Cerebellar cortex (tissue), 1 donor: ENCODE measurements at regions not wholly inside any gene's neighbourhood (a gene's known extent, or its start where the extent isn't known, plus 50 kb on each side); places are given as distances from the start of the nearest gene placed in this dataset.
"Not testable (repeated sequence)": the region's sequence is repeated elsewhere in the genome, so short reads cannot be mapped to it uniquely, and the experiment has no call there.

ENCODE experiments used
- DNase-seq: peaks from one replicate; pipeline ENCODE4 v3.0.0-alpha.2; 2015; ENCODE audit warnings: low spot score

DNA sequence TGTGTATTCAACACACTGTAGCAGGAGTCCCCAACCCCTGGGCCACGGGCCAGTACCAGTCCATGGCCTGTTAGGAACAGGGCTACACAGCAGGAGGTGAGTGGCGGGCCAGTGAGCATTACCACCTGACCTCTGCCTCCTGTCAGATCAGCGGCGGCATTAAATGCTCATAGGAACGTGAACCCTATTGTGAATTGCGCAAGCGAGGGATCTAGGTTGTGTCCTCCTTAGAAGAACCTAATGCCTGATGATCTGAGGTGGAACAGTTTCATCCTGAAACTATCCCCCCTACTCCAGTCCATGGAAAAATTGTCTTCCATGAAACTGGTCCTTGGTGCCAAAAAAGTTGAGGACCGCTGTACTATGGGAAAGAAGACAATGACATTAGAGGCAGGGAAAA, 386.9 kb downstream of the PREX1 start:
- no peak for DNase-seq

DNA sequence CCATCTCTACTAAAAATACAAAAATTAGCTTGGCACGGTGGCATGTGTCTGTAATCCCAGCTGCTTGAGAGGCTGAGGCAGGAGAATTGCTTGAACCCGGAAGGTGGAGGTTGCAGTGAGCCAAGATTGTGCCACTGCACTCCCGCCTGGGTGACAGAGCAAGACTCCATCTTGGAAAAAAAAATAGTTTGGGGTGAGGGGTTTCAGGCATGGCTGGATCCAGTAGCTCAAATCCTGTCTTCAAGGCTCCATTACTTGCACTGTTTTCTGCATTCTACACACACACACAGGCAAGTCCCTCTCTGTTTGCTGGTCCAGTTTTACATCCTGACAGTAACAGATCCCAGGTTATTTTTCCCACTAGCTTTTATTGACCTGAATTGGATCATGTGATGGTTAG, 387.5 kb downstream of the PREX1 start:
- DNase-seq = not testable (repeated sequence)

DNA sequence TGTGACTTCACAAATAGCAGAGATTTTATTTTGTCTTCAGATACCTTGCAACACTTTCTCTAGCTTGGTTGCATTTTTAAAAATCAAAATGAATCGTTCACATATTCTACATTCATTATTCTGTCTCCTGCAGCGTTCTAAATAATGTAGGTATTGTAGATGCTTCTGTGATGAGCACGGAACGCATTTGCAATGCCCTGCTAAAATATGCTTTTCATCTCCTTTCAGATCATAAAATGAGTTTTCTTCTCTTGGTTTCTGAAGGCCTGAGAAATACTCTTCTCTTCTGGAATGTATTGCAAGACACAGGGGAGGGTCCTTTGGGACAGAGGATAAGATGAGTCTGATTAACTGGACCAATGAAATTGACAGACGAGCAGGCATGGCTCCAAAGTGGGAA, 390.7 kb downstream of the PREX1 start:
- no peak for DNase-seq

DNA sequence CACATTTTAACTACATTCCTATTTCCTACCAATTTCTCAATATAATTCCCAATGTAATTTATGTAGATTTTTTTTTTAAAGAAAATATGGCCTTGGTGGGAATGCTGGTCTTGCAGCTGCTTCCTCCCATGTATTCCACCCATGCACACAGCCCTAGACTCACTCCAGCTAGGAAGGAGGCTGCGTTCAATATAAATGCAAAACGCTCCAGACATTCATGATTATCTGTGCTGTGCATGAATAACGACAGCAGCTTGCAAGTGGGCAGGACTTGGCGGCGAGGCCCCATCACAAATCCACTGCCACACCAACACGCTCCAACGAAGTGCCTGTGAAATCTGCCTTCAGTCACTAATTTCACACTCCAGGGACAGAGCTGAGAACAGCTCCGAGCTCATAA, 391.2 kb downstream of the PREX1 start:
- not testable (repeated sequence) for DNase-seq

DNA sequence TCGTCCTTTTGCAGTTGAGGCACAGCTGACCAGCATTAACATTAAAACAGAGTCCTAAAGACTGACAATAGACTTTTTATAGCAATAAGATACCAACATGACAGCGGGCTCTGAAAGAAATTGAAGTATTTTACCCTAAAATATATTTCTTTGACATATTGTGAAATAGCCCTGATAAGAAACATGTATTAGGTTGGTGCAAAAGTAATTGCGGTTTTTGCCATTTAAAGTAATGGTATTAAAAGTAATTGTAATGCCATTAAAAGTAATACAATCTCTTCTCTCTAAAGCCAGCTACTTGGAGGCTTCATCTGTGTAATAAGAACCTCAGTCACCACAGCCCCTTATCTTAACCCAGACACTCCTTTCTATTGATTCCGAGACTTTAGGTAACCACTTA, 394.6 kb downstream of the PREX1 start:
- no peak for DNase-seq

DNA sequence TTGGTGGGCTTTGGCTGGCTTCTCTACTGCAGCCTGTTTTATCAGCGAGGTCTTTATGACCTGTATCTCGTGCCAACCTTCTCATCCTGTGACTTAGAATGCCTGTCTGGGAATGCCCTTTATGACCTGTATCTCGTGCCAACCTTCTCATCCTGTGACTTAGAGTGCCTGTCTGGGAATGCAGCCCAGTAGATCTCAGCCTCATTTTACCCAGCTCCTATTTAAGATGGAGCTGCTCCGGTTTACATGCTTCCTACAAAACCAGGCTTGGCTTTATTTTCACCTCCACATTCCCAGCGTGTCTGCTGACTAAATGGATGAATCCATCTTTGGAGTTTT, 395.3 kb downstream of the PREX1 start:
- DNase-seq = no peak

DNA sequence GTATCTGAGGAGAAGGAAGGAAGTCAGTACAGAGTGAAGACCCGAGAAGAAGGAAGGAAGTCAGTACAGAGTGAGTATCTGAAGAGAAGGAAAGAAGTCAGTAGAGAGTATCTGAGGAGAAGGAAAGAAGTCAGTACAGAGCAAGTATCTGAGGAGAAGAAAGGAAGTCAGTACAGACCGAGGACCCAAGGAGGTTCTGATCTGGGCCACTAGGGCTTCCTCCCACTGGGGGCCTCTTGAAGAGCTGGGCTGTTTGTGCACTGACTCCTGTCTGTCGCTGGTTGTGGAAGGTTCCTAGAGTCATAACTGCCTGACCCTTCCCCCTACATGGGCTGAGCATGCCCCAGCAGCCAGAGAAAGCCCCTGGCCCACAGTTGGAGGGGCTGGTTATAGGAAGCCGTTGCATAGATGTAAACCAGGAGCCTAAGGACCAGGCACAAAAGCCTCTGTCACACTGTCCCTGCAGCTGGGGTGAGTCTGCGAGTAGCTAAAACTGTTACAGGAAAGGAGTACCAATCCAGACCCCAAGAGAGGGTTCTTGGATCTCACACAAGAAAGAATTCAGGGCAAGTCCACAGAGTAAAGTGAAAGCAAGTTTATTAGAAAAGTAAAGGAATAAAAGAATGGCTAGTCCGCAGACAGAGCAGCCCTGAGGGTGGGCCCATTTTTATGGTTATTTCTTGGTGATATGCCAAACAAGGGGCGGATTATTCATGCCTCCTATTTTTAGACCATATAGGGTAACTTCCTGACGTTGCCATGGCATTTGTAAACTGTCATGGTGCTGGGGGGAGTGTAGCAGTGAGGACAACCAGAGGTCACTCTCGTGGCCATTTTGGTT, 395.9 kb downstream of the PREX1 start:
- DNase-seq = no peak

DNA sequence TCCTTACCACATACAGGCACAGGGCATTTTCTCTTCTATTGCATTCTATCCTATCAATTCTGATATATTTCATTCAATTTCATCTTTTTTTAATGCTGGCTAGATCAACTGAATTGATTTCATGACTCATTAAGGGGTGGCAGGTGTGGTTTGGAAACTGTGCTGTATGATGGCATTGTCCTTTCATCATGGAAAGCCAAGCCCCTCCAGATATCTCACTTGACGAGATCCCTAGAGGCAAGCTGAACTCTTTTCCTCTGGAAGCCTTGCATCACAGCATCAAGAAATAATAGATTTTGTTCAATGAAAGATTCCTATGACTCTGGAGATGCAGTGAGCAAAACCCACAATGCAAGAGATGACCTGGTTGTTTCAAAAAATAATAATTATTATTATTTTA, 401.2 kb downstream of the PREX1 start:
- DNase-seq = no peak

DNA sequence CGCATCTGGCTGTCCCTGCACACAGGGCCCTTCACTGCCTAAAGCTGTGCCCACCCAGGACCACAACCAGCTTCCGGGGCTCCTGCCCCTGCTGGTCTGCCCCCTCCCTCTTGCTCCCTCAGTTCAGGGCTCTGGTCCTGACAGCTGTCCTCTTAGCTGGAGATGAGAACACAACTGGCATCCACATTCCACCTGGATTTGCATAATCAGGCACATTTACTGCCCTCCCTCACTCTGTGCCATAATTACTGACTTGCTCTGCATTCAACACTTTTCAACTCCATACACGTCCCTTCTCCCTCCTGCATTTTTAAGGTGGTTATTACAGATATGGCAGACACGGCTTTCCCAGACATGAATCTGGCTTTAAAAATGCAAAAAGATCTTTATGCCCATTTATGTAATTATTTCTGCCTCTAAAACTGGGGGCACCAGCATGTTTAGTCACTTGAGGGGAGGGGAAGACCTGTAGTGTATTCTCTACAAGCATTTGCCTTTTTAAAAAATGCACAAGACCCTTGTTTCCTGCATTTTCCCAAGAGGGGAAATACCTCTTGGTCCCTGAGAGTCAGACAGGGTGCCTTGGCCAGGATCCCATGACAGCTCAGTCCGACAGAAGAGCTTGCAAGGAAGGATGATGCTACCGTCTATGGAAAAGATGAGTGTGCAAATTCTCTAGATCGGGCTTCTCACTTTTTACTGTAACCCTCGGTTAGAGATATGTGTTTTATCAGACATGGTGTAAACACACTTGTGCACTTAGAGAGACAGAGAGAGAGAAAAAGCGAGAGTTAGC, 401.8 kb downstream of the PREX1 start:
- no peak for DNase-seq

DNA sequence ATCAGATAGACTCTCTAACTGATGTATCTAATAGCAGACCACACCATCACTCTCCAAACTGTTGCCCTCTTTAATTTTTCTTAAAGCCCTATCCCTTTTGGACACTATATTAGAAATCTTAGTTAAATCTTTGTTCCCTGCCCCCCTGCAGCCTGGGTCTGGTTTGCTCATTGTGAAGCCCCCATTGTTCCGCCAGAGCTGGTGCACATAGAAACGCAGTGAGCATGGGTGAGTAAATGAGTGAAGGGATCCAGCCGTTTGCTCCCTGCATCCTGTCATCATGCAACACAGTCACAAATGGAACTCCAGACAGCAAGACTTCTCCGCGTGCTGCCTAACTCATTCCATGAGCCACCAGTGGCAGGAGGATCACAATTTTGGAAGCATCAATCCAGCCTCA, 402.5 kb downstream of the PREX1 start:
- DNase-seq = no peak

DNA sequence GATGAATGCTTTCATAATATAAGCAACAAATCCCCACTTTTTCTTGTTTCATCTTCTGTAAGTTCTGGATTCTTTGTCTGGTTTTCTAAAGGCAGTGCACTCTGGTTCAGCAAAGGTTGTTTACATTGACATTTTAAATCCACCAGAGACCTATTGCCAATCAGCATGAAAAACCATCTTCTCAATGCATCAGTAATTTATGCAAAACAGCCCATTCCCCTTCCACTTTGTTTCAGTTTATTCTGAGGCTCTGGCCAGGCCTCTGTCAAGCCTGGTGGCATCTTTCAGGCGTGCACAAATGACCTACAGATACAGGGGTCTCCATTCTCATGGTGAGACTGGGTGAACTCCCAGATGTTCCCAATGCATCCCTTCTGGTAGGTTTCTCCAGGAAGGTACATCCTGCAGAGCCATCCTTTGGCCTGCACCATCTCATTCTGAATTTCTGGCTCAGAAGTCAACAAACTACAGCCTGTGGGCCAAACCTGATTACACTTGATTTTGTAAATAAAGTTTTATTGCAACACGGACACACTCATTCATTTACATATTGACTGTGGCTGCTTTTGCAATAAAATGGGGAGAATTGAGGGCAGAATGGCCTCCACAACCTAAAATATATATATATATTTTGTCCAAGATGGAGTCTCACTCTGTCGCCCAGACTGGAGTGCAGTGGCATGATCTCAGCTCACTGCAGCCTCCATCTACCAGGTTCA, 405.4 kb downstream of the PREX1 start:
- no peak for DNase-seq

DNA sequence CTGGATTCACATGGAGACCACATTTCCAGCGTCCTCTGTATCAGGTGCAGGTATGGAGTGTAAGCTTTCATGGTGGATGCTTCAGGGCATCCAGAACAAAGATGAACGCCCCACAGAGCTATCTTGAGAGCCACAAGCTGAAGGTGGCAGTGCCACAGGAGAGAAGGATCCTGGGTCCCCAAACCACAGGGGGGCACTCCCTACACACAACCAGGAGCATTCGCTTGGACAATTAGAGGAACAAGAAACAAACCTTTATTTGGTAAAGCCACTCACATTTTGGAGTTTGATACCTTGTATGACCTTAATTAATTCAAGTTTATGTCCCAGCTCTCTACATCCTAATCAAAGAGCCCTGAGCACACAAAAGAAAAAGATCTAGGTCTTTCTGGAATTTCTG, 406.3 kb downstream of the PREX1 start:
- DNase-seq = no peak

DNA sequence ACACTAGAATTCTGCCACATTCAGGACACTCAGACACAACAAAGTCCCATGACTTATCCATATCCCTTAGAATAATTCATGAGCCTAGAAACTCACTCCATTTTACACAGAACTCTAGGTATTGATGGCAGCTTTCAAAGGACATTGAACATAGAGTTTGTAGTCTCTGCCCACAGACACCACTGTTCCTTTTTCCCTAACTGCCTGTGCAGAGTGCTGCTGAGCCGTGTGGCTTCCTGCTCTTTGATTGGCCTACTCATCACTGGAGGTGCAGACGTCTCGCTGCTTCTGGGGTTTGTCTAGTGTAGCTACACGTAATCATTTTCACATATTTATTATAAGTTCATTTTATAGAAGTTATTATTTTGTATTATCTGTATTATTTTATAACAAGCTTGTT, 407.6 kb downstream of the PREX1 start:
- DNase-seq = no peak

DNA sequence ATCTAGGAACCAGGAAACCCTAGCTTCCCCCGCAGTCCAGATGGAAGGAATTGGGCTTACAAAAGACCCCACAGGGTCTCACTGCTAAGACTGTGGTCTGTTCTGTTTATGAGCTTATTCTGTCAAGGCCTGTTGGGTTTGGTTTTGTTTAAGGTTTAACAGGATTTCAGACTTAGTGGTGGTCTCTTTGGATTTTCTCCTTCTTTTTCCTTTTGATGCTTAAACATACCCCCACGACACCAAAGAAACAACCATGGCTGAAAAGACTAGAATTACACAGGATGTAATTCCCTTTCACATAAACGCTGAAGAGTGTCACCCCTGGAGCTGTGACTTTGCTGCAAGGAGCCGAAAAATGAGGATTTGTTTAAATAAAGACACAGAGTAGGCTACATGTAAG, 408.6 kb downstream of the PREX1 start:
- no peak for DNase-seq

DNA sequence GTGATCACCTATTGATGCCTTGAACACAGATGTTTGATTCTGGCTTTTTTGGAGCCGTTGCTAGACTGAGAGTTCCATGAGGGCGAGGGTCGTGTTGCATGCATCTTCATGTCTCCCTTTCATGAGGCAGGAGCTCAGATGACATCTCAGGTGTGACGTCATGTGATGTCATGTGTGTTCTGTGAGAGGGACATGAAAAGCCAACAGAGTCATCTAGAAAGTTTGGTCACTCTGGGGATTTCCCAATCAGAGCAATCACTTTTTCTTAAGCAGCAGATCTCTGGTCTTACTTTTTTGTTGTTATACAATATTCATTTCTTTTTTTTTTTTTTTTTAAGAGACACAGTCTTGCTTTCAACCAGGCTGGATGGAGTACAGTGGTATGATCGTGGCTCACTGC, 411.8 kb downstream of the PREX1 start:
- no peak for DNase-seq

DNA sequence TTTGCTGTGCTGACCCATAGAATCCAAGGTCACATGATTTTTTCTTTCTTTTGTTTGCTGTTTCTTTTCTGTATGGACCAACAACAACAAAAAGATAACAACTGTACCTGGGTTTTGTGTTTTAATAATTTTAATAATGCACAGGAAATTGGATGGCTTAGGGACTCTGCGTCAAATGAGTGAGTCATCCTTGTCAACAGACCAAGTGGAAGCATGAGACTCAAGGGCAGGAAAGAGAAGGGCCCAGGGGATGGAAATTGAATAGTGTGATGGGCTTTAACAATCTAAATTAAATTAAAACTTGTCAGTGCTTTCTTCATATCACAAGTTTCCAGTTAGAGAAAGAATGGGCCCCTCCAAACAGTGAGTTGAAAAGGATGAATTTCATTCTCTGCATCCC, 413.0 kb downstream of the PREX1 start:
- no peak for DNase-seq

DNA sequence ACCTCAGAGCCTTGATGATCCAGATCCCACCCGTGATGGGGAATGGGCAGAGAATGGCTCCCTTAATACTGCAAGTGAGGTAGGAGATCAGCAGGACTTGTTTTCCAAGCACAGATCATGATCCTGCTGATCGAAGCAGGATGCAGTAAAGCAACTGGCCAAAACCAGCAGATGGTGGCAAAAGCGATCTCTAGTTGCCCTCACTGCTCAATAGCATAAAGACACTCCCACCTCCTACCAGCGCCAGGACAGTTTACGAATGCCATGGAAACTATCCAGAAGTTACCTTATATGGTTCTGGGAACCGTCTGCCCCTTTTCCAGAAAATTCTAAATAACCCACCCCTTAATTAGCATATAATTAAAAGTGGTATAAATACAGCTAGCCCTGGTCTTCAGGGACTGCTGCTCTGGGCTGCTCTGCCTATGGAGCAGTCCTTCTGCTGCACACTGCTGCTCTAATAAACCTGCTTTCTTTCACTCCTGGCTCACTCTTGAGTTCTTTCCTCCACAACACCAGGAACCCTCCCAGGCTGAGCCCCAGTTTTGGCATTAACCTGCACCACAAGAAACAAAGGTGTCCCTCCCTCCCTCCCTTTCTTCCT, 415.8 kb downstream of the PREX1 start:
- peak; percentile 71 for DNase-seq

DNA sequence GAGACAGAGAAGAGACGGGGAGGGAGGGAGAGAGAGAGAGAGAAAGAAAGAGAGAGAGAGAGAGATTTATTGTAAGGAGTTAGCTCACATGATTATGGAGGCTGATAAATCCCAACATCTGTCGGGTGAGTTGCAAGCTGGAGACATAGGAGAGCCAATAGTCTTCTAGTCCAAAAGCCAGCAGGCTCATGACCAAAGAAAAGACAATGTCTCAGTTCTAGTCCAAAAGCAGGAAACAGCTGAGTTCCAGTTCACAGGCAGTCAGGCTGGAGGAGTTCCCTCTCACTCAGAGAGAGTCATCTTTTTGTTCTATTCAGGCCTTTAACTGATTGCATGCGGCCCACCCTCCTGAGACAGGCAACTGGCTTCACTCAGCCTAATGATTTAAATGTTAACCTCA, 416.6 kb downstream of the PREX1 start:
- DNase-seq = no peak

DNA sequence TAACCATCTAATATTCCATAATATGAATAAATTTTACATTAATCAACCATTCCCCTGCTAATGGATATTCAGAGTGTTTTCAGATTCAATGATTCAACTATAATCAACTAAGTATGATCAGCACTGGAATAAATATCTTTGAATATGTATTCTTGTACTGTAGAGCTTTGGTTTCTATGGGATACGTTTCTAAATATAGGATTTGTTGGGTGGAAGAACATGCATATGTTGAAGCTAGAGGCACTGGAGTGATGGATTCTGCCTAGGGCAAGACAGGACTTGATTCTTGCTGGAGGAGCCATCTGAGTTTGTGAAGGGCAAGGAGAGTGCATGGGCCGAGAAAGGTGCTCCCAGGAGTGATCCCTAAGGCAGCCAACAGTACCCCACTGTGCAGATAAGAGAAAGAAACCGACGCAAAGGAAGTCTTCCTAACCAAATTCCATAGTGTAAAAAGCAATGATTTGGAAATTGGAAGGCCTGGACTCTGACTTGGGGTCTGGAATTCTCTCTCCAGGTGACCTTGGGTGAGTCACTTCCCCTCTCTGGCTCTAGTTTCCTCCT, 418.7 kb downstream of the PREX1 start:
- no peak for DNase-seq

DNA sequence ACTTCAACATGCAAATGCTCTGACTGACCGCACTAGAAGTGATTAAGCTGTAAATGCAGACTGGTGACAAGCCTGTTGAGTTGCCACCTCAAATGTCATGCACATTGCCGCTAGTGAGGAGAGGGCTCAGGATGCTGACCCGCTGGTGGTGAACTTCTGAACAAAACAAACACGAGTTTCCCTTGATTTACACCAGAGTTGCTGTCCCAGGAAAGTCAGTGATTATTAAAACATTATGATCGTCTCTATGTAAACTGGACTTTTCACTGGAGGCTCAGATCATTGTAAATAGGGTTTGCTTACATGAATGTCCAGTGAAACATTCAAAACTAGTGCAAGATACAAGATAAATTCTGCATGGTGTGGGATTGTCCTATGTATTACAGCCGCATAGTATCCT, 420.1 kb downstream of the PREX1 start:
- no peak for DNase-seq

DNA sequence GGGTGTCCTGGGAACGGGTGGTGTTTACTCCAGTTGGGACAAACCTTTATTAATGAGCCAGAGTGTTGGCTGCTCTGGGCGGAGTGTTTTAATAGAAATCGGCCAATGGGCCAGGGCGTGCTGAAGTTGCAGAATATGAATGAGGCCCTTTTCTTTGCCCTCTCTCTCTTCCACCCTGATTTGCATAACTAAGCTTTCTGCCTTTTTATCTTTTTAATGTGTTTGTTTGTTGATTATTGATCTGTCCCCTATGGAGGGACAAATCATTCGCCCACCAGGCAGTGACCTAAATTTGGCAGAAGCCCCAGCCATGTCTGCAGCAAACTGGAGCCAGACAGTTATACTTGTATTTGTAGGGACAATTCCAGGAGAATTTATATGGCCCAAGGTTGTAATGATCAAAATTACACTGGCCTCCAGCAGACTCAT, 420.9 kb downstream of the PREX1 start:
- peak; percentile 17 for DNase-seq

DNA sequence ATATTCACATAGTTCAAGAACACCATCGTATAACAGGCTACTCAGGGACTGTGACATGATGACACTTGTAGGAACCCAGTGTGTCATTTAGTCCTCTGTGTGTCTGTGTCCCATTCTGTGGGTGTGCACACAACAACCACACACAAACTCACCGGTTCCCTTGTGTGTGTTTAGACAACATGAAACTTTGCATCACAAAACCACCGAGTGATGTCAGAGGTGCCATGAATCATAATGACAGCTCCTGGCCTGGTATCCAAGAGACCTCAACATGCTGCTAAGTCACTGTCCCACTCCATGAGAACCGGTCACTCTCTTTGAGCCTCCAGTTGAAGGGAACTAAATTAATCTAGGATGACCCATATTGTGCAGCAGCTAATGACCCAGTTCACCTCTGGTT, 421.3 kb downstream of the PREX1 start:
- no peak for DNase-seq
